ENCODE measurements at regions not wholly inside any gene's neighbourhood (a gene's known extent, or its start where the extent isn't known, plus 50 kb on each side); places are given as distances from the start of the nearest gene placed in this dataset.
"Not testable (repeated sequence)": the region's sequence is repeated elsewhere in the genome, so short reads cannot be mapped to it uniquely, and the experiment has no call there.

GRCh38 chrX:131881194-131881593 is 141.9 kb upstream of the STK26 start:
- no peaks in the 10 kb centered on the region for H3K4me1 ChIP-seq (ENCODE audit: control extremely low read depth in 1 of 4, control insufficient read depth in 4 of 4, insufficient read depth in 4 of 4, low read length in 3 of 4)
- CTCF ChIA-PET = no interaction called here
- WGBS (ENCODE audit: insufficient coverage) = no CpG with 5 or more reads among the region's 5 CpGs
- peak in 2 of 3 donors; percentile 2 to 11 for DNase-seq
- no peak overlapping the region for H3K27ac ChIP-seq (ENCODE audit: insufficient read depth in 1 of 2, low read depth in 1 of 2, low read length in 2 of 2, poor library complexity in 1 of 2, severe bottlenecking in 2 of 2)
- POLR2A ChIA-PET = no interaction called here
- H3K4me3 ChIP-seq (ENCODE audit: control insufficient read depth in 1 of 7, extremely low read depth in 1 of 7, insufficient read depth in 4 of 7, low read depth in 2 of 7, low read length in 6 of 7) = no peak overlapping the region
- H3K9me3 ChIP-seq (ENCODE audit: control extremely low read depth in 1 of 5, control insufficient read depth in 4 of 5, insufficient read depth in 2 of 5, low read depth in 1 of 5, low read length in 4 of 5) = peaks cover 0 to 2% (median 0%) of the 10 kb centered on the region in 5 experiments
- H3K27me3 ChIP-seq (replicated peaks in 2 of 5; ENCODE audit: control insufficient read depth in 4 of 5, insufficient read depth in 5 of 5, low read length in 4 of 5) = peaks cover 0 to 2% (median 0%) of the 10 kb centered on the region in 5 experiments
- no peaks in the 10 kb centered on the region for H3K36me3 ChIP-seq (ENCODE audit: control insufficient read depth in 4 of 4, insufficient read depth in 4 of 4, low read length in 3 of 4)

- H3K36me3 ChIP-seq (ENCODE audit: control insufficient read depth in 4 of 4, insufficient read depth in 4 of 4, low read length in 3 of 4); H3K27me3 ChIP-seq (replicated peaks in 2 of 5; ENCODE audit: control insufficient read depth in 4 of 5, insufficient read depth in 5 of 5, low read length in 4 of 5); CTCF ChIA-PET; POLR2A ChIA-PET; H3K4me3 ChIP-seq (ENCODE audit: control insufficient read depth in 1 of 7, extremely low read depth in 1 of 7, insufficient read depth in 4 of 7, low read depth in 2 of 7, low read length in 6 of 7); H3K4me1 ChIP-seq (ENCODE audit: control extremely low read depth in 1 of 4, control insufficient read depth in 4 of 4, insufficient read depth in 4 of 4, low read length in 3 of 4); H3K27ac ChIP-seq (ENCODE audit: insufficient read depth in 1 of 2, low read depth in 1 of 2, low read length in 2 of 2, poor library complexity in 1 of 2, severe bottlenecking in 2 of 2); H3K9me3 ChIP-seq (ENCODE audit: control extremely low read depth in 1 of 5, control insufficient read depth in 4 of 5, insufficient read depth in 2 of 5, low read depth in 1 of 5, low read length in 4 of 5); DNase-seq: not testable (repeated sequence)
- WGBS (ENCODE audit: insufficient coverage) = no CpG with 5 or more reads among the region's 1 CpG
Observed at GRCh38 chrX:131885042-131885441, 138.1 kb upstream of the STK26 start.

GRCh38 chrX:131893857-131894256 is 129.2 kb upstream of the STK26 start:
- POLR2A ChIA-PET = interaction anchor here (0.5 kb wide), 1 partner anchor 631 kb away, joined by 4 read pairs; no protein-coding TSS in a partner anchor
- DNase-seq; H3K27ac ChIP-seq (ENCODE audit: insufficient read depth in 1 of 2, low read depth in 1 of 2, low read length in 2 of 2, poor library complexity in 1 of 2, severe bottlenecking in 2 of 2); H3K9me3 ChIP-seq (ENCODE audit: control extremely low read depth in 1 of 5, control insufficient read depth in 4 of 5, insufficient read depth in 2 of 5, low read depth in 1 of 5, low read length in 4 of 5); CTCF ChIA-PET; H3K36me3 ChIP-seq (ENCODE audit: control insufficient read depth in 4 of 4, insufficient read depth in 4 of 4, low read length in 3 of 4); H3K4me3 ChIP-seq (ENCODE audit: control insufficient read depth in 1 of 7, extremely low read depth in 1 of 7, insufficient read depth in 4 of 7, low read depth in 2 of 7, low read length in 6 of 7): not testable (repeated sequence)
- Histone ChIP-seq H3K27me3 (replicated peaks in 2 of 5; ENCODE audit: control insufficient read depth in 4 of 5, insufficient read depth in 5 of 5, low read length in 4 of 5) (peaks cover 0 to 12% (median 0%) of the 10 kb centered on the region in 5 experiments), H3K4me1 (ENCODE audit: control extremely low read depth in 1 of 4, control insufficient read depth in 4 of 4, insufficient read depth in 4 of 4, low read length in 3 of 4) (peaks cover 0 to 11% (median 0%) of the 10 kb centered on the region in 4 experiments)
- no CpG with 5 or more reads among the region's 3 CpGs for WGBS (ENCODE audit: insufficient coverage)

- Histone ChIP-seq H3K4me1 (ENCODE audit: control extremely low read depth in 1 of 4, control insufficient read depth in 4 of 4, insufficient read depth in 4 of 4, low read length in 3 of 4) (peaks cover 0 to 11% (median 0%) of the 10 kb centered on the region in 4 experiments), H3K9me3 (ENCODE audit: control extremely low read depth in 1 of 5, control insufficient read depth in 4 of 5, insufficient read depth in 2 of 5, low read depth in 1 of 5, low read length in 4 of 5) (no peaks in the 10 kb centered on the region), H3K36me3 (ENCODE audit: control insufficient read depth in 4 of 4, insufficient read depth in 4 of 4, low read length in 3 of 4) (no peaks in the 10 kb centered on the region), H3K27me3 (replicated peaks in 2 of 5; ENCODE audit: control insufficient read depth in 4 of 5, insufficient read depth in 5 of 5, low read length in 4 of 5) (peaks cover 0 to 14% (median 0%) of the 10 kb centered on the region in 5 experiments), H3K4me3 (ENCODE audit: control insufficient read depth in 1 of 7, extremely low read depth in 1 of 7, insufficient read depth in 4 of 7, low read depth in 2 of 7, low read length in 6 of 7) (no peak overlapping the region), H3K27ac (ENCODE audit: insufficient read depth in 1 of 2, low read depth in 1 of 2, low read length in 2 of 2, poor library complexity in 1 of 2, severe bottlenecking in 2 of 2) (no peak overlapping the region)
- DNase-seq = peak; percentile 30 to 87 (median 74)
- ChIA-PET POLR2A (no interaction called here), CTCF (interaction anchor here (1.1 kb wide), 1 partner anchor 94 kb away, joined by 3 read pairs; no protein-coding TSS in a partner anchor)
- WGBS (ENCODE audit: insufficient coverage) = no CpG with 5 or more reads among the region's 1 CpG
Observed at GRCh38 chrX:131894995-131895394, 128.1 kb upstream of the STK26 start.

GRCh38 chrX:131895807-131896206 is 127.3 kb upstream of the STK26 start:
- ChIA-PET CTCF (interaction anchor here (1.1 to 1.5 kb wide), 2 partner anchors 22 to 93 kb away, joined by 3 to 4 read pairs; no protein-coding TSS in a partner anchor), POLR2A (no interaction called here)
- 70% methylated on average over 2 of the region's 3 CpGs for WGBS (ENCODE audit: insufficient coverage)
- no peaks in the 10 kb centered on the region for H3K36me3 ChIP-seq (ENCODE audit: control insufficient read depth in 4 of 4, insufficient read depth in 4 of 4, low read length in 3 of 4)
- no peaks in the 10 kb centered on the region for H3K9me3 ChIP-seq (ENCODE audit: control extremely low read depth in 1 of 5, control insufficient read depth in 4 of 5, insufficient read depth in 2 of 5, low read depth in 1 of 5, low read length in 4 of 5)
- peaks cover 0 to 17% (median 0%) of the 10 kb centered on the region in 5 experiments for H3K27me3 ChIP-seq (replicated peaks in 2 of 5; ENCODE audit: control insufficient read depth in 4 of 5, insufficient read depth in 5 of 5, low read length in 4 of 5)
- H3K4me1 ChIP-seq (ENCODE audit: control extremely low read depth in 1 of 4, control insufficient read depth in 4 of 4, insufficient read depth in 4 of 4, low read length in 3 of 4) = peaks cover 0 to 11% (median 0%) of the 10 kb centered on the region in 4 experiments
- no peak overlapping the region for H3K27ac ChIP-seq (ENCODE audit: insufficient read depth in 1 of 2, low read depth in 1 of 2, low read length in 2 of 2, poor library complexity in 1 of 2, severe bottlenecking in 2 of 2)
- no peak overlapping the region for H3K4me3 ChIP-seq (ENCODE audit: control insufficient read depth in 1 of 7, extremely low read depth in 1 of 7, insufficient read depth in 4 of 7, low read depth in 2 of 7, low read length in 6 of 7)
- no peak for DNase-seq

- Histone ChIP-seq H3K27me3 (replicated peaks in 2 of 5; ENCODE audit: control insufficient read depth in 4 of 5, insufficient read depth in 5 of 5, low read length in 4 of 5) (peaks cover 0 to 14% (median 0%) of the 10 kb centered on the region in 5 experiments), H3K4me1 (ENCODE audit: control extremely low read depth in 1 of 4, control insufficient read depth in 4 of 4, insufficient read depth in 4 of 4, low read length in 3 of 4) (no peaks in the 10 kb centered on the region), H3K9me3 (ENCODE audit: control extremely low read depth in 1 of 5, control insufficient read depth in 4 of 5, insufficient read depth in 2 of 5, low read depth in 1 of 5, low read length in 4 of 5) (no peaks in the 10 kb centered on the region), H3K27ac (ENCODE audit: insufficient read depth in 1 of 2, low read depth in 1 of 2, low read length in 2 of 2, poor library complexity in 1 of 2, severe bottlenecking in 2 of 2) (no peak overlapping the region), H3K36me3 (ENCODE audit: control insufficient read depth in 4 of 4, insufficient read depth in 4 of 4, low read length in 3 of 4) (no peaks in the 10 kb centered on the region), H3K4me3 (ENCODE audit: control insufficient read depth in 1 of 7, extremely low read depth in 1 of 7, insufficient read depth in 4 of 7, low read depth in 2 of 7, low read length in 6 of 7) (no peak overlapping the region)
- DNase-seq = no peak
- CTCF ChIA-PET = no interaction called here
- POLR2A ChIA-PET = no interaction called here
- WGBS (ENCODE audit: insufficient coverage) = 80% methylated on average over 1 of the region's 1 CpG
Observed at GRCh38 chrX:131901546-131901945, 121.6 kb upstream of the STK26 start.

GRCh38 chrX:131907488-131908314 is 115.4 kb upstream of the STK26 start:
- ChIA-PET POLR2A (no interaction called here), CTCF (no interaction called here)
- Histone ChIP-seq H3K4me1 (ENCODE audit: control extremely low read depth in 1 of 4, control insufficient read depth in 4 of 4, insufficient read depth in 4 of 4, low read length in 3 of 4) (no peaks in the 10 kb centered on the region), H3K36me3 (ENCODE audit: control insufficient read depth in 4 of 4, insufficient read depth in 4 of 4, low read length in 3 of 4) (no peaks in the 10 kb centered on the region), H3K27me3 (replicated peaks in 2 of 5; ENCODE audit: control insufficient read depth in 4 of 5, insufficient read depth in 5 of 5, low read length in 4 of 5) (peaks cover 0 to 13% (median 0%) of the 10 kb centered on the region in 5 experiments), H3K9me3 (ENCODE audit: control extremely low read depth in 1 of 5, control insufficient read depth in 4 of 5, insufficient read depth in 2 of 5, low read depth in 1 of 5, low read length in 4 of 5) (no peaks in the 10 kb centered on the region), H3K27ac (ENCODE audit: insufficient read depth in 1 of 2, low read depth in 1 of 2, low read length in 2 of 2, poor library complexity in 1 of 2, severe bottlenecking in 2 of 2) (no peak overlapping the region), H3K4me3 (ENCODE audit: control insufficient read depth in 1 of 7, extremely low read depth in 1 of 7, insufficient read depth in 4 of 7, low read depth in 2 of 7, low read length in 6 of 7) (no peak overlapping the region)
- WGBS (ENCODE audit: insufficient coverage) = 76% methylated on average over 27 of the region's 31 CpGs
- DNase-seq = no peak

Measured in common myeloid progenitor, CD34-positive (primary cell).